ENCODE measurements at regions not wholly inside any gene's neighbourhood (a gene's known extent, or its start where the extent isn't known, plus 50 kb on each side); places are given as distances from the start of the nearest gene placed in this dataset.

DNA sequence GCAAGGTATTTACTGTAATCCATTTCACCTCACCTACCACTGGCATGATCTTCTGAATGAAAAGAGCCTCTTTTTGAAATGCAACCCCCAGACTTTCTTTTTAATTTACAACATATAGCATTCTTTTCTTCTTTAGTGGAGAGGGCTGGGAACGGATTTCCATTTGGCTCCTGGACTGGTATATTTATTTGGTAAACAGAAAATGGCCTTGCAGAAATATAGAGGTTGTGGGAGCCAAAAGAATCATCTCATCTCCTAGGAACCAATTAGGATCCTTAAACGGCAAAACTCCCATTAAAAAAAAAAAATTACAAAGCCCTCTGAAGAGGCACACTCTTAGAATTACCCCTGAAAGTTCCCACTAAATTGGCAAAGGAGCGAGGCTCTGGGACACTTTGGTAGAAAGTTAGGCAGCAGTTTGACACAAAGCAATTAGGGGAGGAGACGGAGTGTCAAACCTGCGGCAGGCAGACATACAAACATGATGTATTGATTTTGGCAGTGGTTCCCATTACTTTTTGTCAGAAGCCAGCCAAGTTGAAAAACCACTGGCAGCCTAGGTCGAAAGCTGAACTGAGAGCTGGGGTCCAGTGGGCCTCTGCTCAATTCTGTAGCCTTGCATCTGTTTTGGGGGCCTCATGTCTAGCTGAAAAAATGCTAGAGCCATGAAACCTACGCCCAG lies 135.1 kb upstream of the MAGI3 start:
- H4K20me1 ChIP-seq = no peaks in the 10 kb centered on the region
- no peak for TF ChIP-seq Cebpa-rat (IDR thresholded peaks at IDR 0.05)
- H3K27ac ChIP-seq = no peak overlapping the region
- H3K9ac ChIP-seq = no peak overlapping the region
- no peaks in the 10 kb centered on the region for H3K36me3 ChIP-seq
- H3K4me2 ChIP-seq = no peak overlapping the region
- H3K4me1 ChIP-seq = no peaks in the 10 kb centered on the region
- H3K4me3 ChIP-seq = no peak overlapping the region
- H3K9me3 ChIP-seq = no peaks in the 10 kb centered on the region
- no peaks in the 10 kb centered on the region for H3K27me3 ChIP-seq

DNA sequence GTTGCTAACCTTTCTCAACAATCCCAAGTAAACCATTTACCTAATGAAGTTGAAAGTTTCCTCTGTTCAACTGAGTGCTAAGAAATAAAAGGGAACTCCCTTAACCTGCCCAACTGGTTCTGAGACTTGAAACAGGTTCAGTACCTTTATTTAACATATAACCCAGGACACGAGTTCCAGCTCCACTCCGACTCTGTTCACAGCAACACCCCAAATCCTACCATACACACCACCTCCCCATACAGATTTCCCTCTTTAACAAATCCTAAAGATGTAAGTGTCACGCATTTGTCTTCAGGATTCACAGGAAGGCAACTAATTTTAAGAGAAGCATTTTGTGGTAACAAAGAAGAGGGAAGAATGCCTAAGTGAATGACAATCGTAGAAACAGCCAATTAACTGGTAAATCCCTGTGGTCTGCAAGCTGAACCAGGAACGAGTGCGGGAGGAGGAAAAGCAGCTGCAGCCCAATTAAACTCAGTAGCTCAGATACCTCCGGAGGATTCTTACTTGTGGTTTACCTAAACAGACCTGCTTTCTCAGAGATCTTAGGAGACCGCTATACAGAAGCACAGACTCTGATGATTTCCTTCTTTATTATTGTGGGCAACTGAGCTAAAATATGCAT lies 134.5 kb upstream of the MAGI3 start:
- Histone ChIP-seq H3K4me3 (no peak overlapping the region), H3K9ac (no peak overlapping the region), H3K36me3 (no peaks in the 10 kb centered on the region), H3K4me2 (no peak overlapping the region), H3K4me1 (no peaks in the 10 kb centered on the region), H3K27me3 (no peaks in the 10 kb centered on the region), H4K20me1 (no peaks in the 10 kb centered on the region), H3K9me3 (no peaks in the 10 kb centered on the region), H3K27ac (no peak overlapping the region)
- no peak for TF ChIP-seq Cebpa-rat (IDR thresholded peaks at IDR 0.05)

DNA sequence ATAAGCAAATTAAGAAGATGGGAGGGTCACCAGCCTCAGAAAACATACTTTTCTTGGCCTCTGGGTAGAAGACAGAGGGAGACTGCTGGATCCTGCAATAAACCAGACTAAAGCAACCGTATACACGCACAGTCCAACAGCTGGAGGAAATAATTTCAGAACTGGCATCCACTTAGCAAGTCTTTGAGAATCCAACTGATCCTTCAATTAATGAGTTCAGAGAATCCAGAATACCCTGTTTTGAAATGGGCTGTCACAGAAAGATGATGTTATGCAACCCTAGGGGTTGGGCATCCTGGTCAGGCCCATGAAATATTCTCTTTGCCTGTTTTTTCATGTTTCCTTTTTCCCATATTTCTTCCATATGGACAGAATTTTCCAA lies 134.0 kb upstream of the MAGI3 start:
- H3K27ac ChIP-seq = no peak overlapping the region
- H3K9ac ChIP-seq = no peak overlapping the region
- no peak overlapping the region for H3K4me3 ChIP-seq
- no peaks in the 10 kb centered on the region for H3K36me3 ChIP-seq
- TF ChIP-seq Cebpa-rat (IDR thresholded peaks at IDR 0.05) = no peak
- no peaks in the 10 kb centered on the region for H3K9me3 ChIP-seq
- H4K20me1 ChIP-seq = no peaks in the 10 kb centered on the region
- H3K4me1 ChIP-seq = no peaks in the 10 kb centered on the region
- no peak overlapping the region for H3K4me2 ChIP-seq
- H3K27me3 ChIP-seq = no peaks in the 10 kb centered on the region

GRCh38 chr1:113259988-113260387 lies 130.3 kb upstream of the MAGI3 start:
- TF ChIP-seq Cebpa-rat (IDR thresholded peaks at IDR 0.05) = no peak
- Histone ChIP-seq H3K36me3 (no peaks in the 10 kb centered on the region), H3K27me3 (no peaks in the 10 kb centered on the region), H3K4me3 (no peak overlapping the region), H3K9ac (no peak overlapping the region), H3K4me1 (no peaks in the 10 kb centered on the region), H3K4me2 (no peak overlapping the region), H4K20me1 (no peaks in the 10 kb centered on the region), H3K9me3 (no peaks in the 10 kb centered on the region), H3K27ac (no peak overlapping the region)

- Histone ChIP-seq H3K36me3 (no peaks in the 10 kb centered on the region), H4K20me1 (no peaks in the 10 kb centered on the region), H3K4me3 (no peak overlapping the region), H3K4me1 (no peaks in the 10 kb centered on the region), H3K4me2 (no peak overlapping the region), H3K27ac (no peak overlapping the region), H3K9ac (no peak overlapping the region), H3K9me3 (no peaks in the 10 kb centered on the region), H3K27me3 (no peaks in the 10 kb centered on the region)
- TF ChIP-seq Cebpa-rat (IDR thresholded peaks at IDR 0.05) = no peak
Measured at GRCh38 chr1:113265196-113265595, 125.1 kb upstream of the MAGI3 start.

GRCh38 chr1:113266788-113267187 lies 123.5 kb upstream of the MAGI3 start:
- Histone ChIP-seq H3K9ac (no peak overlapping the region), H3K4me3 (no peak overlapping the region), H3K36me3 (no peaks in the 10 kb centered on the region), H3K9me3 (no peaks in the 10 kb centered on the region), H3K4me1 (no peaks in the 10 kb centered on the region), H3K27ac (no peak overlapping the region), H3K4me2 (no peak overlapping the region), H4K20me1 (no peaks in the 10 kb centered on the region), H3K27me3 (no peaks in the 10 kb centered on the region)
- TF ChIP-seq Cebpa-rat (IDR thresholded peaks at IDR 0.05) = no peak

GRCh38 chr1:113269168-113269963 lies 120.9 kb upstream of the MAGI3 start:
- Histone ChIP-seq H3K4me1 (no peaks in the 10 kb centered on the region), H3K27me3 (no peaks in the 10 kb centered on the region), H4K20me1 (no peaks in the 10 kb centered on the region), H3K9ac (no peak overlapping the region), H3K4me2 (no peak overlapping the region), H3K4me3 (no peak overlapping the region), H3K9me3 (no peaks in the 10 kb centered on the region), H3K36me3 (no peaks in the 10 kb centered on the region), H3K27ac (no peak overlapping the region)
- no peak for TF ChIP-seq Cebpa-rat (IDR thresholded peaks at IDR 0.05)

GRCh38 chr1:113271039-113271438 lies 119.3 kb upstream of the MAGI3 start:
- H3K4me2 ChIP-seq = no peak overlapping the region
- TF ChIP-seq Cebpa-rat (IDR thresholded peaks at IDR 0.05) = no peak
- no peaks in the 10 kb centered on the region for H3K9me3 ChIP-seq
- no peak overlapping the region for H3K4me3 ChIP-seq
- H3K36me3 ChIP-seq = no peaks in the 10 kb centered on the region
- no peaks in the 10 kb centered on the region for H3K27me3 ChIP-seq
- no peak overlapping the region for H3K27ac ChIP-seq
- no peak overlapping the region for H3K9ac ChIP-seq
- no peaks in the 10 kb centered on the region for H4K20me1 ChIP-seq
- H3K4me1 ChIP-seq = no peaks in the 10 kb centered on the region

DNA sequence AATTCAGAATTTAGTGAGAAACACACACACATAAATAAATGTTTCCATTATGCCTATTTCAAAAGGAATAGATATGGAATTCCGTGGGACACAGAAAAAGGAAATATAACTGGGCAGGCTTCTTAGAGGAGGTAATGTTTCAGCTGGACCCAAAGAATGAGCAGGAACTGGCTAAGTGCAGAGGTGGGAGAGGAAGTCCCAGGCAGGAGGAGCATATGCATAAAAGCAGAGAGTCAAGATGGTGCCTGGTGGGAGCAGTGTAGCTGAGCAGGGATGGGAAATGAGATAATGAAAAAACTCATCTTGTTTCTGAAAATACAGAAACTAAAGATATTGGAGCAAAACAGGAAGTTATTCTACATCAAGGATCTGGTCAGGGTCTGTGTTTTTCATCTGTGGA lies 115.2 kb upstream of the MAGI3 start:
- H3K4me2 ChIP-seq = no peak overlapping the region
- no peaks in the 10 kb centered on the region for H4K20me1 ChIP-seq
- TF ChIP-seq Cebpa-rat (IDR thresholded peaks at IDR 0.05) = no peak
- no peaks in the 10 kb centered on the region for H3K4me1 ChIP-seq
- no peaks in the 10 kb centered on the region for H3K9me3 ChIP-seq
- no peaks in the 10 kb centered on the region for H3K27me3 ChIP-seq
- no peak overlapping the region for H3K4me3 ChIP-seq
- H3K9ac ChIP-seq = no peak overlapping the region
- no peak overlapping the region for H3K27ac ChIP-seq
- H3K36me3 ChIP-seq = no peaks in the 10 kb centered on the region

DNA sequence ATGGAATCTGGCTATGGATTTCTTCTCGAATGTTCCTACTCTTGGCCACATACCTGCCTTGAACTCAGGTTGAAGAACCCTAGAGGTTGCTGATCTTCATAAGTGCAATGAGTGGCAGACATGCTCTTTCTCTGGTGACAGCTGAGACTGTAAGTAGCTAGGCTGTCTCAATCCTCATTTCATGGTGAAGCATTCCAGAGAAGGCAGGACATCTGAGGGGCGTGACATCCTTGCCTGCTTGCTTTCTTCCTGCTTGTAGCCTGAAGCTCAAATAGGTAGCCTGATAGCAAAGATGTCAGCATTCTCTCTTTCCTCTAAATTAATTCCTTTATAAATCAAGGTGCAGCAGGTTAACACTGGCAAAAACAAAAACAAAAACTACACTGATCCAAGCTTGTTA lies 114.6 kb upstream of the MAGI3 start:
- no peaks in the 10 kb centered on the region for H3K27me3 ChIP-seq
- TF ChIP-seq Cebpa-rat (IDR thresholded peaks at IDR 0.05) = no peak
- no peak overlapping the region for H3K9ac ChIP-seq
- H3K4me1 ChIP-seq = no peaks in the 10 kb centered on the region
- no peaks in the 10 kb centered on the region for H3K36me3 ChIP-seq
- H3K4me2 ChIP-seq = no peak overlapping the region
- H4K20me1 ChIP-seq = no peaks in the 10 kb centered on the region
- no peak overlapping the region for H3K4me3 ChIP-seq
- no peak overlapping the region for H3K27ac ChIP-seq
- H3K9me3 ChIP-seq = no peaks in the 10 kb centered on the region

All from BLaER1 (cell line).